Activated naive CD4-positive, alpha-beta T cell treated with anti-CD3 and anti-CD28 coated beads, Interleukin-2, amount 50 U/mL, for 72 hours (primary cell): ENCODE measurements at regions not wholly inside any gene's neighbourhood (a gene's known extent, or its start where the extent isn't known, plus 50 kb on each side); places are given as distances from the start of the nearest gene placed in this dataset.
"Not testable (repeated sequence)": the region's sequence is repeated elsewhere in the genome, so short reads cannot be mapped to it uniquely, and the experiment has no call there.

Experiments used
- ATAC-seq, 2 donors: fragments of 150-1000 bp; cut with Tn5 transposase; 2 replicates each; pipeline ENCODE4 v1.10.0; 2021; ENCODE audit warnings: mild to moderate bottlenecking in 2 of 2, moderate library complexity in 2 of 2
- DNase-seq, 2 donors: peaks; one replicate each; pipeline ENCODE4 v3.0.0; 2021 to 2022; ENCODE audit warnings: low spot score in 2 of 2
- H3K27ac Mint-ChIP-seq, 2 donors: one replicate each; pipeline ENCODE4 v1.8.0; 2022; ENCODE audit warnings: mild to moderate bottlenecking in 2 of 2, mixed read lengths in 2 of 2
- H3K36me3 Mint-ChIP-seq, 2 donors: one replicate each; pipeline ENCODE4 v1.8.0; 2022; ENCODE audit warnings: mixed read lengths in 2 of 2
- H3K9me3 Mint-ChIP-seq, 2 donors: one replicate each; pipeline ENCODE4 v1.8.0; 2022; ENCODE audit warnings: mixed read lengths in 2 of 2

DNA sequence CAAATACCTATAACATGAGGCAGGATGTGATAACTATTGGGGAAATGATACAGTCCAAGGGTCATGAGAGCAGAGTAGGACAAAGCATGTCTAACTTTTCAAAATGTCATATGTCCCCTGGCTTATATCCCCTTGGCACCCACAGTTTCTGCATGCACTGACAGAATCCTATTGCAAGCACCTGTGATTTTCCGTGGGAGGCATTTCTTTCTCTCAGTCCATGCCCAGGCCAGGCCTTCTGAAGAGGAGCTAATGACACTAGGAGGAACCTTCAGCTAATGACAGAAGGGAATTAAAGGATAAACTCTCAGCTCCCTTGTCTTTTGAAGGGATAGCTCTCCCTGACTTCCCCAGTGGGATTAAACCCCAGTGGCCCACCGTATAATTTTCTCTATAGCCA is 249.2 kb downstream of the TTC6 start:
- no peak for DNase-seq
- Mint-ChIP-seq H3K9me3 (peaks cover 4% of the 10 kb centered on the region in 2 donors), H3K36me3 (peaks cover 0 to 3% of the 10 kb centered on the region in 2 donors), H3K27ac (no peak overlapping the region)
- ATAC-seq, result no peak

DNA sequence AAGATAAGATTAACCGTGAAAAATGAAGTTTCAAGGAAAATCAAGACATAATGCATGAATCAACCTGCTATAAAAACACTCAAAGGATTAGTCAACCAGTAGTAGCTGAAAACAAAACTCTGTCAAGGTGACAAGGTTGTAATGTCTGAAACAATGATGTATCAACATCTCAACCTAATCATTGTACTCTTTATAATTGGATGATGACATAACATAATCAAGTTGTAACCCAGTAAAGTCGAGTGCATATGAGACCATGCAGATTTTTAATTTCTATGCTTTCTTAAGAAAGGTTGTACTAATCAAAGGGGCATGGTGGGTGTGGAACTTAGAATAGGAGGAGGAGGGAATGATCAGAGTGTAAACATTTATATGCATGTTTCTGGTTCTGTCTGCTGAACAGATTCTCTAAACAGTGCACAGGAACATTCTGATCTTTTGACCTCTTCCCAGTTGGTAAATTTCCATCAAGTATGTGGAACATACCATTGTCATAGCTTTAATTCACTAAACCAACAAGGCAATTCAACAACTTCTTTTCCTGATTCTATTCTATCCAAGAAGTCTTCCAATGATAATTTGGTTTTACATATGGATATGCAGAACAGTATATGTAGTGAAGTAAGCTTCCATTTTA is 253.7 kb downstream of the TTC6 start:
- no peak overlapping the region for H3K27ac Mint-ChIP-seq
- DNase-seq (no peak), ATAC-seq (no peak)
- no peaks in the 10 kb centered on the region for H3K36me3 Mint-ChIP-seq
- no peaks in the 10 kb centered on the region for H3K9me3 Mint-ChIP-seq

DNA sequence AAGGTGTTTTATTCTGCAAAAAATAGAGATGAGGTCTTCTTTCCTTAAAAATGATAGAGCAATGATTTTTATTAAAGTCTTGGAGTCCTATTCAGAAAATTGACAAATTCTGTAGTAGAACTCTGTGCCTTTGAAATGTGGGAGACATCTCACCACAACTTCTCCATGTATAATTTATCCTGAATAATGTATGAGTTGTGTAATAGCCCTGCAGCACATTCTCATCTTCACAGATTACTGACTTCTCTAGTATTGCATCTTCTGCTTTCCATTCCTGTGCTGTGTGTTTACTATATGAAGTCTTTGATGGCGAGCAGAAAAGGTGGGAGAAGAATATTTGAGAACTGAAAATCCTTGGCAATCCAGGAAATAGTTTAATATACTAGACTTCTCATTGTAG is 255.6 kb downstream of the TTC6 start:
- Mint-ChIP-seq H3K9me3 (no peaks in the 10 kb centered on the region), H3K36me3 (no peaks in the 10 kb centered on the region), H3K27ac (no peak overlapping the region)
- no peak for ATAC-seq
- no peak for DNase-seq

- H3K36me3 Mint-ChIP-seq, result no peaks in the 10 kb centered on the region
- no peak for ATAC-seq
- H3K27ac Mint-ChIP-seq, result no peak overlapping the region
- DNase-seq, result no peak
- peaks cover 0 to 4% of the 10 kb centered on the region in 2 donors for H3K9me3 Mint-ChIP-seq
Observed at GRCh38 chr14:37855871-37856270, 260.4 kb downstream of the TTC6 start.

GRCh38 chr14:37857774-37858266 is 262.4 kb downstream of the TTC6 start:
- no peak for ATAC-seq
- peaks cover 0 to 4% of the 10 kb centered on the region in 2 donors for H3K9me3 Mint-ChIP-seq
- DNase-seq, result no peak
- H3K36me3 Mint-ChIP-seq, result no peaks in the 10 kb centered on the region
- H3K27ac Mint-ChIP-seq, result no peak overlapping the region

DNA sequence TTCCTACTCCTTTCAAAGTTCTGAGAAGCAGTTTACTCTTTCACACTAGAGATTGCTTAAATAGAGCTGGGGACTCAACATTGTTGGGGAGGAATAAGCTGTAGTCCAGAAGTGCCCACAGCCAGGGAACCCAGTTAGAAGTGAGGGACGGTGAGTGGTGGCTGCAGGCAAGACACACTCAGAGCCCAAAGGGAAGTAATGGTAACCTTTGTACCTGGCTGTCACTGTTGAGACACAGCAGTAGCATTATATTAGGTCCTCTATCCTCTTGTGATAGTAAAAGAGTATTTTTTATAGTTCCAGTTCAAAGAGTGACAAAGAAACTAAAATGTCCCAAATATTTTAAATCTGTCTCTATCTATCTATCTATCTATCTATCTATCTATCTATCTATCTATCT is 263.3 kb downstream of the TTC6 start:
- no peak for ATAC-seq
- Mint-ChIP-seq H3K27ac (no peak overlapping the region), H3K9me3 (peaks cover 0 to 4% of the 10 kb centered on the region in 2 donors), H3K36me3 (no peaks in the 10 kb centered on the region)
- no peak for DNase-seq

DNA sequence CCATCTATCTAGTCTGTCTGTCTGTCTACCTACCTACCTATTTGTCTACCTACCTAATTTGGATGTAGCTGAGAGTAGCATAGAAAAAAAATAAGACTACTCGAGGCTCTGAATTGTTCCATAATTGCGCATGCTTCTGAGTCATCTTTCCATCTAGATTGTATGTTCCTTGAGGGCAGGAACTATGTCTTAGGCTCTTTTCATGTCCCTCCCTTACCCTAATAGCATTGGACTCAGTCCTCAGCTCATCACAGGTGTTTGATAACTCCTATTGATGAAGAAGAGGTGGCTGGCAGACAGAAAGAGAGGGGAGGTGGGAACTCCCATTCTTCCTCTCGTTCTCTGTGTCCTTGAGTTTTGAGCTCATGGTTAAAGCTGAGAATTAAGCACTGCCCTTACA is 263.7 kb downstream of the TTC6 start:
- no peak overlapping the region for H3K27ac Mint-ChIP-seq
- H3K9me3 Mint-ChIP-seq, result peaks cover under 1 to 4% of the 10 kb centered on the region in 2 donors
- no peak for ATAC-seq
- H3K36me3 Mint-ChIP-seq, result no peaks in the 10 kb centered on the region
- DNase-seq, result no peak

DNA sequence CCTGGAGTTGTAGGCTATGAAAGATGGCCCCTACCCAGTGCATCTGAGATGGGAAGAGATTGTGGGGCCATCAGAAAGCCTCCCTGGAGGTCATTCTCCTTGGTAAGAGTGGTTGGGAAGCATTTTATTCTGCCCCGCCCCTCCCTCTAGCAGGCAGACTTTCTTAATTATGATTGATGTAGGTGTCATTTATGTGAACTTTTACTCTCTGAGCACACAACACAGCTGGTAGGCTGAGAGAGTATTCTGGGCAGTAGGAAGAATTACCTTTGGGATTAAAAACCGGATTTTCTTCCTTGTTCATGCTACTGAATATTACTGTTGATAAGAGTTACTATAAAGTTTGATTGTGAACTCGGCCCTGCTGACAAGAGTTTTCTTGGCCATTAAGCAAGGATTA is 266.8 kb downstream of the TTC6 start:
- ATAC-seq, result no peak
- peaks cover 3 to 4% of the 10 kb centered on the region in 2 donors for H3K9me3 Mint-ChIP-seq
- H3K36me3 Mint-ChIP-seq, result no peaks in the 10 kb centered on the region
- no peak overlapping the region for H3K27ac Mint-ChIP-seq
- no peak for DNase-seq

DNA sequence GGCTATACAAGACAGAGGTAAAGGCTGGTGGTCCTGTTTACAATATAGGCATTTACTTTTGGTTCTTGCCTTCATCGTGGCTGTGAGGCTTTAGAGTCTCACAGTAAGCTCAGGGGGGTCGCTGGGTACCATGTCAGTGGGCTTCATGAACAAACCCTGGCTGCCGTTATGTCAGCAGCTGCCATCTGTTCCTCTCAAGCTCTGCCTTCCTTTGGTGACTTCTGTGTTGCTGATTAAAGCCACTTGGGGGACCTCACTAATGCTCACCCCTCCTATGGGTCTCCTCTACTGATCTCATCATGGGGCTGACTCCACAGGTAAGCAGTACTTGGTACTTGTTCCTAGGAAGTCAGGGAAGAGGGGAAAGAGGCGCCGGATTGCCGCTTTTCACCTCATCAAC is 268.7 kb downstream of the TTC6 start:
- no peak for ATAC-seq
- Mint-ChIP-seq H3K27ac (no peak overlapping the region), H3K9me3 (peaks cover 1 to 3% of the 10 kb centered on the region in 2 donors)

GRCh38 chr14:37864861-37865718 is 269.7 kb downstream of the TTC6 start:
- ATAC-seq, result no peak
- Mint-ChIP-seq H3K9me3 (peaks cover 0 to 3% of the 10 kb centered on the region in 2 donors), H3K36me3 (no peaks in the 10 kb centered on the region), H3K27ac (no peak overlapping the region)
- no peak for DNase-seq

More for the DNA sequence above, 268.7 kb downstream of the TTC6 start:
- H3K36me3 Mint-ChIP-seq, result no peaks in the 10 kb centered on the region
- DNase-seq, result no peak

DNA sequence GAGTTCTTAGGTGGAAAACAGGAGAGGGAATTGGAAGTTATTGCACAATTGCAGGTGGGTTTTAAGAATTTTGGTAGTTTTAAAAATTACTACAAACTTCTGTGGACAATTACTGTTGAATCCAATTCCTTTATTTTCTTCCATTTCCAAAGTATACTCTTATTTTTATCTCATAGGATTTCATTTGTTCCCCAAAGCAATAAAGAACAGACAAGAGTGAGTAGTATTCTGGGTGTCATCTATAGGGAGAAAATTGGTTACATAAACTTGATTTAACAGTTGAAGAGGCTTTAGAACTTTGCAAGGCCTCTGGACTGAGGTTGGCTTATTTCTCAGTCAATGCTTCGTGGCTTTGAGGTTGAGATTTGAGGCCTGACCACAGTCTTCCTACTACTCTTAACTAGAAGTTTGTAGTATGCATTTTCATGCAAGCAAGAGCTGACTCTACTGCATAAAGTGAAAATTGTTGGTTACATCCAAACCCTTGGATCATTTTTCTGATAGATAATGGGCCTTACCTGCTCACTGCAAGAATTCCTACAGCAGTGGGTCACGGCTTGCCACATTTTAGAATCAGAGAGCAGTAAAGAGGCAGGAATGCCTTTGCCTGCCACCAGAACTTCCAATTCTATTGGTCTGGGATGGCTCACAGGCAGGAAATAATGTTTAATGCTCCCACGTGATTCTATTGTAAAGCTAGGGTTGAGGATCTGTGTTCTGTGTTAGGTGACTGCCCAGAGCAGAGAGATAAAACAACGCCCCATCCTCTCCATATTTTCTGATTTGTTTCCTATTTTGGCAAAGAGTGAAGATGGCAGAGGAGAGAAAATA is 270.5 kb downstream of the TTC6 start:
- DNase-seq (no peak), ATAC-seq (no peak)
- Mint-ChIP-seq H3K9me3 (peaks cover 0 to 3% of the 10 kb centered on the region in 2 donors), H3K27ac (no peak overlapping the region), H3K36me3 (no peaks in the 10 kb centered on the region)

GRCh38 chr14:37869633-37870032 is 274.2 kb downstream of the TTC6 start:
- ATAC-seq (no peak), DNase-seq (no peak)
- no peak overlapping the region for H3K27ac Mint-ChIP-seq
- no peaks in the 10 kb centered on the region for H3K36me3 Mint-ChIP-seq
- no peaks in the 10 kb centered on the region for H3K9me3 Mint-ChIP-seq

GRCh38 chr14:37870170-37870569 is 274.7 kb downstream of the TTC6 start:
- no peak overlapping the region for H3K27ac Mint-ChIP-seq
- no peaks in the 10 kb centered on the region for H3K9me3 Mint-ChIP-seq
- DNase-seq (no peak), ATAC-seq (no peak)
- no peaks in the 10 kb centered on the region for H3K36me3 Mint-ChIP-seq

DNA sequence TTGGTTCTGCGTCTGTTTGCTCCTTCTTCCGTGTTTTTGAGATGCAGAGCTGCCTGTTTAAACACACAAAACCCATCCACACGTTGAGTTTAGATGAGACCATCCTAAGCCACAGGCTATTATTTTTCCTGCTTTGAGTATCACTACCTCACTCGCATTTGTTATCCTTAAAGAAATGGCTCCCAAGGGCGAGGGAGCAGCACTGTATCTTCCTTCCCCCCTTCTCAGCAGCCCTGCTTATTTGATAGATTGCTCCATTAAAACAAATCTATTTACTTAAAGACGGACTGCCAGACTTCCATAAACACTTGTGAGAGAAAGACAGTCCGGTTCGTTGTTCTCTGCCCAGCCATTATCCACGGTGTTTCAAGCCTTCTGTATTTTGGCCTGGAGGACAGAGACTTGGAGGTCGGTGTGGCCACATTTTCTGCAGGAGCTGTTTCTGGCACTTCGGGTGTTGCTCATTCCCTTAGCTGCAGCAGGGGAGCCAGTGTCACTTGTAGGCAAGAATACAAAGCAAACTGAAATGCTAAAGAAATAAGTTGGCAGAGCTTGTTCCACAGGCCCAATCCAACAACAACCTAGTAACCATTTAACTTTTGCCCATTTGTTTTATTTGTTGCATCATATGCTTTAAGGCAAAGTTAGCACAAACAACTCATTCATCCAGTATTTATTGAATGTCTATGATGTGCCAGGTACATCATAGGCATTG is 275.4 kb downstream of the TTC6 start:
- no peak for DNase-seq
- Mint-ChIP-seq H3K9me3 (no peaks in the 10 kb centered on the region), H3K36me3 (no peaks in the 10 kb centered on the region), H3K27ac (no peak overlapping the region)
- no peak for ATAC-seq

DNA sequence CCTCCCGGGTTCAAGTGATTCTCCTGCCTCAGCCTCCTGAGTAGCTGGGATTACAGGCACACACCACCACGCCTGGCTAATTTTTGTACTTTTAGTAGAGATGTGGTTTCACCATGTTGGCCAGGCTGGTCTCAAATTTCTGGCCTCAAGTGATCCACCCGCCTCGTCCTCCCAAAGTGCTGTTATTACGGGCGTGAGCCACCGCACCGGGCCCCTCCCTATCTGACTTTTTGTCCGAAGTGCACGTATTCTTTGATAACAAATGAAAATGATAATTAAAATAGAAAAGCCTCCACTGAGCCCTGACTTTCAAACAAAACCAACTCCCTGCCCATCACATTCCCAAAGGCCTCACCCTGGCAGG is 278.6 kb downstream of the TTC6 start:
- ATAC-seq, DNase-seq, H3K9me3 Mint-ChIP-seq, H3K27ac Mint-ChIP-seq, H3K36me3 Mint-ChIP-seq: not testable (repeated sequence)

GRCh38 chr14:37874429-37875109 is 279.1 kb downstream of the TTC6 start:
- Mint-ChIP-seq H3K9me3 (no peaks in the 10 kb centered on the region), H3K27ac (no peak overlapping the region), H3K36me3 (no peaks in the 10 kb centered on the region)
- DNase-seq (peak; percentile 67 to 89), ATAC-seq (peak; percentile 86 to 91)
